ENCODE measurements at regions not wholly inside any gene's neighbourhood (a gene's known extent, or its start where the extent isn't known, plus 50 kb on each side); places are given as distances from the start of the nearest gene placed in this dataset.

- DNase-seq (ENCODE audit: low read depth, low spot score) (no peak), ATAC-seq (no peak), FAIRE-seq (no peak)
- no peaks in the 10 kb centered on the region for H3K79me2 ChIP-seq (ENCODE audit: control insufficient read depth, insufficient read depth, low read length)
- CTCF ChIA-PET = no interaction called here
- RAD21 ChIA-PET (ENCODE audit: unreplicated experiment) = no interaction called here
- SMC1A ChIA-PET (ENCODE audit: uncharacterized antibody, unreplicated experiment) = no interaction called here
- no peaks in the 10 kb centered on the region for H3K27me3 ChIP-seq (replicated peaks in 1 of 2; ENCODE audit: control insufficient read depth in 2 of 2, insufficient read depth in 2 of 2, low read length in 1 of 2)
- no peaks in the 10 kb centered on the region for H3K36me3 ChIP-seq (ENCODE audit: control insufficient read depth in 2 of 2, insufficient read depth in 2 of 2, low read length in 1 of 2)
- intact Hi-C loops (cut with micrococcal nuclease; ENCODE audit: unreplicated experiment) = no loop called here
- no TSS peak for BruUV-seq (replicated peaks)
- in situ Hi-C loops (cut with MboI) = no loop called here
- H3K4me3 ChIP-seq = no peak overlapping the region
- H3K4me2 ChIP-seq (ENCODE audit: control insufficient read depth, insufficient read depth) = no peak overlapping the region
- H3K9ac ChIP-seq (ENCODE audit: control insufficient read depth, insufficient read depth, low read length) = no peak overlapping the region
- POLR2A ChIA-PET = no interaction called here
- no peaks in the 10 kb centered on the region for H4K20me1 ChIP-seq (ENCODE audit: control insufficient read depth, insufficient read depth)
- no peak overlapping the region for H3K27ac ChIP-seq (ENCODE audit: control insufficient read depth, insufficient read depth)
- no peak overlapping the region for H2AFZ ChIP-seq (ENCODE audit: control insufficient read depth, low read depth, low read length)
- 38% methylated on average over 4 of the region's 4 CpGs for WGBS (ENCODE audit: insufficient coverage, insufficient replicate concordance, low lambda C conversion rate, missing lambda C conversion rate)
- no peaks in the 10 kb centered on the region for H3K4me1 ChIP-seq (ENCODE audit: control insufficient read depth, insufficient read depth, low read length)
- TF ChIP-seq E2F8 (IDR thresholded peaks at IDR 0.05; ENCODE audit: low read depth, partially characterized antibody) = no peak
- no peak for TF ChIP-seq SREBF2 (IDR thresholded peaks at IDR 0.05; ENCODE audit: low read length)
- TF ChIP-seq FOXK2 (IDR thresholded peaks at IDR 0.05) = no peak
- no peak for TF ChIP-seq ZNF24 (IDR thresholded peaks at IDR 0.05)
- TF ChIP-seq NR2C1 (IDR thresholded peaks at IDR 0.05) = no peak
- no peak for TF ChIP-seq ATF7 (IDR thresholded peaks at IDR 0.05; ENCODE audit: low read depth)
- no peak for TF ChIP-seq NBN (IDR thresholded peaks at IDR 0.05)
- no peak for TF ChIP-seq SMC3 (IDR thresholded peaks at IDR 0.05; ENCODE audit: borderline replicate concordance, low read length)
- no peak for TF ChIP-seq RAD51 (IDR thresholded peaks at IDR 0.05)
- no peak for TF ChIP-seq HCFC1 (IDR thresholded peaks at IDR 0.05; ENCODE audit: low read length)
- TF ChIP-seq SIX5 (IDR thresholded peaks at IDR 0.05; ENCODE audit: low read depth, low read length, severe bottlenecking) = no peak
- no peak for TF ChIP-seq BHLHE40 (IDR thresholded peaks at IDR 0.05; ENCODE audit: borderline replicate concordance in 1 of 2, low read depth in 2 of 2, low read length in 1 of 2)
- no peak for TF ChIP-seq GABPA (IDR thresholded peaks at IDR 0.05; ENCODE audit: low read depth)
- TF ChIP-seq ZNF207 (IDR thresholded peaks at IDR 0.05; ENCODE audit: borderline replicate concordance) = no peak
- no peak for TF ChIP-seq ESRRA (IDR thresholded peaks at IDR 0.05; ENCODE audit: low read length)
- no peaks in the 10 kb centered on the region for H3K9me3 ChIP-seq (replicated peaks; ENCODE audit: control insufficient read depth, insufficient read depth, low read length)
Measured at GRCh38 chr2:39999864-40000263, 220.8 kb upstream of the THUMPD2 start.

All from GM12878 (cell line).